Aorta (tissue), 5 donors: ENCODE measurements at regions not wholly inside any gene's neighbourhood (a gene's known extent, or its start where the extent isn't known, plus 50 kb on each side); places are given as distances from the start of the nearest gene placed in this dataset.

Experiments used
- ATAC-seq: fragments of 200-7000 bp; cut with Tn5 transposase; one replicate; pipeline ENCODE4 v1.9.1; 2022; ENCODE audit warnings: moderate library complexity; ENCODE audit not compliant: low FRiP score
- DNase-seq, 2 donors: peaks; one replicate each; pipeline ENCODE4 v3.0.0-alpha.2; 2020
- H3K27ac ChIP-seq, 2 donors: one replicate each; pipeline ENCODE4 v1.5.1; 2013; ENCODE audit warnings: low read length in 2 of 2, mild to moderate bottlenecking in 2 of 2, moderate library complexity in 2 of 2, control low read depth in 1 of 2, inconsistent platforms in 1 of 2, low read depth in 1 of 2
- H3K27me3 ChIP-seq, 2 donors: one replicate each; pipeline ENCODE4 v1.6.1; 2013; ENCODE audit warnings: control low read depth in 1 of 2, low read length in 1 of 2, mild to moderate bottlenecking in 1 of 2, moderate library complexity in 1 of 2; ENCODE audit not compliant: insufficient read depth in 2 of 2, control insufficient read depth in 1 of 2
- H3K36me3 ChIP-seq, 2 donors: one replicate each; pipeline ENCODE4 v1.6.1; 2013; ENCODE audit warnings: control low read depth in 1 of 2, low read length in 1 of 2, mild to moderate bottlenecking in 1 of 2; ENCODE audit not compliant: insufficient read depth in 2 of 2, control insufficient read depth in 1 of 2
- H3K4me1 ChIP-seq, 2 donors: one replicate each; pipeline ENCODE4 v1.6.1; 2013; ENCODE audit warnings: low read length in 2 of 2, control low read depth in 1 of 2, mild to moderate bottlenecking in 1 of 2, moderate library complexity in 1 of 2; ENCODE audit not compliant: insufficient read depth in 2 of 2, control insufficient read depth in 1 of 2
- H3K4me3 ChIP-seq, 2 donors: one replicate each; pipeline ENCODE4 v1.5.1; 2013; ENCODE audit warnings: low read length in 2 of 2, control low read depth in 1 of 2, mild to moderate bottlenecking in 1 of 2
- H3K9me3 ChIP-seq: one replicate; pipeline ENCODE4 v1.6.1; 2013; ENCODE audit warnings: mild to moderate bottlenecking, low read length; ENCODE audit not compliant: control insufficient read depth
- WGBS, 2 donors: extraction: QIAGEN DNeasy Blood & Tissue Kit; methylation state at CpG; one replicate each; pipeline ENCODE4 v1.1.7; 2013; 5-methylcytosine and 5-hydroxymethylcytosine counted together
- intact Hi-C, 2 donors: fragments of 100-400 bp; cut with DNase I; formaldehyde crosslinking; loops; one replicate each; pipeline versions ENCODE4 v1.14.2 to v1.15.0; 2022
- donor health status: healthy with polysubstance abuse.
- donor health status: Bipolar disorder and iron deficiency.
- donor health status: DM: no; HTN: no; CAD: no.
- donor health status: DM: no; HTN: no; CAD: no.
- donor health status: DM: yes; HTN: yes; CAD: no.

DNA sequence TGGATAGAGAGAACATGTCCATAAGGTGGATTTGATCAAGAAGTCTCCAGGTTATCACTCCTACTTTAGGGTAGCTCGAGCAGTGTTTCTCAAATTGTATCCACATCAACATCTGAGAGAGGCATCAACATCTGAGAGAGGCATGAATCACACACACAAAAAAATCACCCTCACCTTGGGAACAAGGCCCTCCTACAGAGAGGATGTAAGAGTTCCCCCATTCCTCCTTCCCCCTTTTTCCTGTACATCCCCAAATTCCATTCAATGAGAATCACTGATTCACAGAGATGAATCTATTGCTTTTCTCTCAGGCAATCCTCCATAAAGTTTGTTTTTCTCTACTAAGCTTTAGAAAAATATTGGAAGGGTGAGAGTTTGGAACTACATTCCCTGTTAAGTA lies 233.4 kb upstream of the CDH6 start:
- no peaks in the 10 kb centered on the region for H3K27me3 ChIP-seq
- no peaks in the 10 kb centered on the region for H3K4me1 ChIP-seq
- no peak overlapping the region for H3K4me3 ChIP-seq
- no peak overlapping the region for H3K27ac ChIP-seq
- WGBS, 2 donors, result 92 to 94% methylated on average over 1 of the region's 1 CpG
- H3K9me3 ChIP-seq, result no peaks in the 10 kb centered on the region
- no peak for DNase-seq
- no peaks in the 10 kb centered on the region for H3K36me3 ChIP-seq
- intact Hi-C loops, result no loop called here
- no peak for ATAC-seq

DNA sequence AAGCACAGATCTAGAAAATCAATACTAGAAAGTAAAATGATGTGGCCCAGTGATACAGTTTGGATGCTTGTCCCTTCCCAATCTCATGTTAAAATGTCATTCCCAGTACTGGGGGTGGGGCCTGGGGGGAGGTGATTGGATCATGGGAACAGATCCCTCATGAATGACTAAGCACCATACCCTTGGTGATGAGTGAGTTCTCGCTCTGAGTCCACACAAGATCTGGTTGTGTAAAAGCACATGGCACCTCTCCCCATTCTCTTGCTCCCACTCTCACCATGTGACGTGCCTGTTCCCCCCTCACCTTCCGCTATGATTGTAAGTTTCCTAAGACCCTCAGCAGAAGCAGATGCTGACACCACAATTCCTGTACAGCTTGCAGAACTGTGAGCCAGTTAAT lies 234.2 kb upstream of the CDH6 start:
- H3K9me3 ChIP-seq, result no peaks in the 10 kb centered on the region
- ATAC-seq, result no peak
- no peak overlapping the region for H3K27ac ChIP-seq
- no peaks in the 10 kb centered on the region for H3K4me1 ChIP-seq
- 90 to 94% methylated on average over 3 of the region's 3 CpGs for WGBS, 2 donors
- intact Hi-C loops, result no loop called here
- no peaks in the 10 kb centered on the region for H3K27me3 ChIP-seq
- H3K4me3 ChIP-seq, result no peak overlapping the region
- DNase-seq, result no peak
- no peaks in the 10 kb centered on the region for H3K36me3 ChIP-seq

- ATAC-seq (no peak), DNase-seq (no peak)
- intact Hi-C loops, result no loop called here
- H3K4me3 ChIP-seq, result no peak overlapping the region
- H3K9me3 ChIP-seq, result no peaks in the 10 kb centered on the region
- H3K27ac ChIP-seq, result no peak overlapping the region
- WGBS, 2 donors, result 13 to 22% methylated on average over 2 of the region's 2 CpGs
- no peaks in the 10 kb centered on the region for H3K36me3 ChIP-seq
- H3K4me1 ChIP-seq, result no peaks in the 10 kb centered on the region
- no peaks in the 10 kb centered on the region for H3K27me3 ChIP-seq
These were observed 235.9 kb upstream of the CDH6 start for GRCh38 chr5:30957591-30957990.

DNA sequence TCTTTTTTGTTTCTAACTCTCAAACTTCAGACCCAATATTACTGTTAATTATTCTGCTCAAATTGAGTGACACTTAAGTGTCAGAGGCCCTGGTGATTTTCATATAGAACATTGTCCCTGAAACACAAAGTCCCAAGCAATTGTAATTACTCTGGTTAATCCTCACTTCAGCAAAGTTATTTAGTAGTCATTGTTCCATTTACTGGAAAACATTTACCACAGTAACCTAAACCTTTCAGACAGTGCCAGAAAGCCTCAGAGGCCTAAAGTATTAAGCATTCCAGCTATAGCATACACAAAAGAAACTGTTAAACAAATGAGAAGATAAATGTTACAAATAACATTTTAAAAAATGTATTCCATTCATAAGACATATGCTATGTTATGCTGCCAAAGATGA lies 237.2 kb upstream of the CDH6 start:
- Histone ChIP-seq H3K27me3 (no peaks in the 10 kb centered on the region), H3K4me3 (no peak overlapping the region), H3K4me1 (no peaks in the 10 kb centered on the region), H3K36me3 (no peaks in the 10 kb centered on the region), H3K27ac (no peak overlapping the region), H3K9me3 (no peaks in the 10 kb centered on the region)
- intact Hi-C loops, result no loop called here
- DNase-seq (no peak), ATAC-seq (no peak)

DNA sequence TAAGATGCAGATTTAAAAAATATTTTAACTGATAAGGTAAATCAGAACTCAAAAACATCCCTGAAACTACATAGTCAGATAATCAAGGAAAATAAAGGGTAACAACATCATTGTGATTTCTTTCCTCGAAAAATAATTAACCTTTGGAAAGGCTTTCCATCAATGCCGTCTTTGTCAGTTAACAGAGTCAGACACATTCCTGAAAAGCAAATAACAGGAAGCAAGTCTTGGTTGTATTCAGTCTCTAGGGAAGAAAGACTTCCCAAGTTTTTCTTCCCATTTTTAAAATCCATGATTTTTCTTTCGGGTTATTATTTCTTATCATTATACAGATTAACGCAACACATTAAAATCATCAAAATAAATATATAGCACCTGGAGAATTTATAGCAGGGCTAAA lies 256.4 kb upstream of the CDH6 start:
- intact Hi-C loops, result no loop called here
- DNase-seq (no peak), ATAC-seq (no peak)
- Histone ChIP-seq H3K4me1 (no peaks in the 10 kb centered on the region), H3K4me3 (no peak overlapping the region), H3K27ac (no peak overlapping the region), H3K36me3 (no peaks in the 10 kb centered on the region), H3K27me3 (no peaks in the 10 kb centered on the region), H3K9me3 (no peaks in the 10 kb centered on the region)
- 14% methylated on average over 4 of the region's 4 CpGs for WGBS, 2 donors

GRCh38 chr5:30933599-30933998 lies 259.9 kb upstream of the CDH6 start:
- H3K4me3 ChIP-seq, result no peak overlapping the region
- no peaks in the 10 kb centered on the region for H3K36me3 ChIP-seq
- DNase-seq (no peak), ATAC-seq (no peak)
- no peaks in the 10 kb centered on the region for H3K9me3 ChIP-seq
- no peaks in the 10 kb centered on the region for H3K27me3 ChIP-seq
- H3K4me1 ChIP-seq, result no peaks in the 10 kb centered on the region
- WGBS, 2 donors, result 91 to 93% methylated on average over 4 of the region's 4 CpGs
- intact Hi-C loops, result no loop called here
- H3K27ac ChIP-seq, result no peak overlapping the region

GRCh38 chr5:30932273-30933017 lies 261.0 kb upstream of the CDH6 start:
- DNase-seq (no peak), ATAC-seq (no peak)
- no peaks in the 10 kb centered on the region for H3K4me1 ChIP-seq
- H3K27ac ChIP-seq, result no peak overlapping the region
- WGBS, 2 donors, result 75 to 79% methylated on average over 4 of the region's 4 CpGs
- no peaks in the 10 kb centered on the region for H3K9me3 ChIP-seq
- H3K4me3 ChIP-seq, result no peak overlapping the region
- H3K27me3 ChIP-seq, result no peaks in the 10 kb centered on the region
- H3K36me3 ChIP-seq, result no peaks in the 10 kb centered on the region
- intact Hi-C loops, result no loop called here

GRCh38 chr5:30930736-30931135 lies 262.8 kb upstream of the CDH6 start:
- Histone ChIP-seq H3K27ac (no peak overlapping the region), H3K9me3 (no peaks in the 10 kb centered on the region), H3K36me3 (no peaks in the 10 kb centered on the region), H3K4me1 (no peaks in the 10 kb centered on the region), H3K27me3 (no peaks in the 10 kb centered on the region), H3K4me3 (no peak overlapping the region)
- no peak for ATAC-seq
- 31 to 39% methylated on average over 2 of the region's 2 CpGs for WGBS, 2 donors
- no peak for DNase-seq
- intact Hi-C loops, result no loop called here

GRCh38 chr5:30928956-30929355 lies 264.5 kb upstream of the CDH6 start:
- H3K36me3 ChIP-seq, result no peaks in the 10 kb centered on the region
- H3K27ac ChIP-seq, result no peak overlapping the region
- ATAC-seq (no peak), DNase-seq (no peak)
- intact Hi-C loops, result no loop called here
- H3K4me3 ChIP-seq, result no peak overlapping the region
- H3K4me1 ChIP-seq, result no peaks in the 10 kb centered on the region
- H3K27me3 ChIP-seq, result no peaks in the 10 kb centered on the region
- H3K9me3 ChIP-seq, result no peaks in the 10 kb centered on the region
